ENCODE measurements at regions not wholly inside any gene's neighbourhood (a gene's known extent, or its start where the extent isn't known, plus 50 kb on each side); places are given as distances from the start of the nearest gene placed in this dataset.

DNA sequence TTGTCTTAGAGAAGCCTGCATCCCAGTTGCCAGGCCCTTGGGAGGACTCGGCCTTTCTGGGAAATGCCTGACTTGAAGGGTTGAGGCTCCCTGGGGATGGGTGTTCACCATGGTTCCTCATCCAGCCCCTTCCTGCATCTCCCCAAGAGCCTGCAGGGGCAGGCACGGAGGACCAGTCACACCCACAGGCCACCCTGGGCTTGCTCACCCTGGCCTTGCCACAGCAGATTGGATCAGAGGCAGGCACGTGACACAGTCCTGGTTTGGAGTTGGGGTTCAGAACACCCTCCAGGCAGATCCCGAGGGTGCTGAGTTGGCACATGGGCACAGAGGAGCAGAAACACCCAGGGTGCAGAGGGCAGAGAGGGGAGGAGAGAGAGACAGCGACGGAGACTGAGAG, 286.1 kb downstream of the PBX3 start:
- no peak overlapping the region for H3K4me3 Mint-ChIP-seq (ENCODE audit: unreplicated experiment)
- H3K4me1 Mint-ChIP-seq (ENCODE audit: unreplicated experiment): no peaks in the 10 kb centered on the region
- H3K27me3 Mint-ChIP-seq (ENCODE audit: unreplicated experiment): peaks cover 21% of the 10 kb centered on the region

GRCh38 chr9:126033956-126034355, 286.8 kb downstream of the PBX3 start:
- no peak overlapping the region for H3K27ac Mint-ChIP-seq (ENCODE audit: unreplicated experiment)

More for the DNA sequence above, 286.1 kb downstream of the PBX3 start:
- DNase-seq (ENCODE audit: extremely low spot score, unreplicated experiment): no peak
- no peaks in the 10 kb centered on the region for H3K36me3 Mint-ChIP-seq (ENCODE audit: unreplicated experiment)
- TF ChIP-seq, protein P1, sequence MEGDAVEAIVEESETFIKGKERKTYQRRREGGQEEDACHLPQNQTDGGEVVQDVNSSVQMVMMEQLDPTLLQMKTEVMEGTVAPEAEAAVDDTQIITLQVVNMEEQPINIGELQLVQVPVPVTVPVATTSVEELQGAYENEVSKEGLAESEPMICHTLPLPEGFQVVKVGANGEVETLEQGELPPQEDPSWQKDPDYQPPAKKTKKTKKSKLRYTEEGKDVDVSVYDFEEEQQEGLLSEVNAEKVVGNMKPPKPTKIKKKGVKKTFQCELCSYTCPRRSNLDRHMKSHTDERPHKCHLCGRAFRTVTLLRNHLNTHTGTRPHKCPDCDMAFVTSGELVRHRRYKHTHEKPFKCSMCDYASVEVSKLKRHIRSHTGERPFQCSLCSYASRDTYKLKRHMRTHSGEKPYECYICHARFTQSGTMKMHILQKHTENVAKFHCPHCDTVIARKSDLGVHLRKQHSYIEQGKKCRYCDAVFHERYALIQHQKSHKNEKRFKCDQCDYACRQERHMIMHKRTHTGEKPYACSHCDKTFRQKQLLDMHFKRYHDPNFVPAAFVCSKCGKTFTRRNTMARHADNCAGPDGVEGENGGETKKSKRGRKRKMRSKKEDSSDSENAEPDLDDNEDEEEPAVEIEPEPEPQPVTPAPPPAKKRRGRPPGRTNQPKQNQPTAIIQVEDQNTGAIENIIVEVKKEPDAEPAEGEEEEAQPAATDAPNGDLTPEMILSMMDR (IDR thresholded peaks at IDR 0.05): no peak
- no peak overlapping the region for H3K27ac Mint-ChIP-seq (ENCODE audit: unreplicated experiment)
- H3K9me3 Mint-ChIP-seq (ENCODE audit: unreplicated experiment): no peaks in the 10 kb centered on the region

GRCh38 chr9:126036881-126037291, 289.7 kb downstream of the PBX3 start:
- Mint-ChIP-seq H3K4me1 (ENCODE audit: unreplicated experiment) (no peaks in the 10 kb centered on the region), H3K36me3 (ENCODE audit: unreplicated experiment) (no peaks in the 10 kb centered on the region), H3K9me3 (ENCODE audit: unreplicated experiment) (no peaks in the 10 kb centered on the region), H3K27ac (ENCODE audit: unreplicated experiment) (no peak overlapping the region), H3K4me3 (ENCODE audit: unreplicated experiment) (no peak overlapping the region), H3K27me3 (ENCODE audit: unreplicated experiment) (peaks cover 30% of the 10 kb centered on the region)
- DNase-seq (ENCODE audit: extremely low spot score, unreplicated experiment): no peak
- TF ChIP-seq, protein P1 (IDR thresholded peaks at IDR 0.05): no peak

More at GRCh38 chr9:126033956-126034355, 286.8 kb downstream of the PBX3 start:
- H3K4me3 Mint-ChIP-seq (ENCODE audit: unreplicated experiment): no peak overlapping the region
- H3K27me3 Mint-ChIP-seq (ENCODE audit: unreplicated experiment): peaks cover 21% of the 10 kb centered on the region
- no peaks in the 10 kb centered on the region for H3K4me1 Mint-ChIP-seq (ENCODE audit: unreplicated experiment)
- DNase-seq (ENCODE audit: extremely low spot score, unreplicated experiment): no peak
- TF ChIP-seq, protein P1 (IDR thresholded peaks at IDR 0.05): no peak
- no peaks in the 10 kb centered on the region for H3K9me3 Mint-ChIP-seq (ENCODE audit: unreplicated experiment)
- no peaks in the 10 kb centered on the region for H3K36me3 Mint-ChIP-seq (ENCODE audit: unreplicated experiment)

- Mint-ChIP-seq H3K9me3 (ENCODE audit: unreplicated experiment) (peaks cover 4% of the 10 kb centered on the region), H3K4me3 (ENCODE audit: unreplicated experiment) (no peak overlapping the region), H3K4me1 (ENCODE audit: unreplicated experiment) (no peaks in the 10 kb centered on the region), H3K27me3 (ENCODE audit: unreplicated experiment) (peaks cover 40% of the 10 kb centered on the region), H3K27ac (ENCODE audit: unreplicated experiment) (no peak overlapping the region), H3K36me3 (ENCODE audit: unreplicated experiment) (no peaks in the 10 kb centered on the region)
- DNase-seq (ENCODE audit: extremely low spot score, unreplicated experiment): no peak
- TF ChIP-seq, protein P1 (IDR thresholded peaks at IDR 0.05): no peak
These were observed 287.8 kb upstream of the MVB12B start for GRCh38 chr9:126038790-126039189.

- no peak overlapping the region for H3K4me3 Mint-ChIP-seq (ENCODE audit: unreplicated experiment)
- H3K27ac Mint-ChIP-seq (ENCODE audit: unreplicated experiment): no peak overlapping the region
- peaks cover 30% of the 10 kb centered on the region for H3K27me3 Mint-ChIP-seq (ENCODE audit: unreplicated experiment)
- TF ChIP-seq, protein P1 (IDR thresholded peaks at IDR 0.05): no peak
- no peaks in the 10 kb centered on the region for H3K4me1 Mint-ChIP-seq (ENCODE audit: unreplicated experiment)
- peaks cover 7% of the 10 kb centered on the region for H3K9me3 Mint-ChIP-seq (ENCODE audit: unreplicated experiment)
- H3K36me3 Mint-ChIP-seq (ENCODE audit: unreplicated experiment): no peaks in the 10 kb centered on the region
- DNase-seq (ENCODE audit: extremely low spot score, unreplicated experiment): no peak
These were observed 282.9 kb upstream of the MVB12B start for GRCh38 chr9:126043681-126044080.
